ENCODE measurements at regions not wholly inside any gene's neighbourhood (a gene's known extent, or its start where the extent isn't known, plus 50 kb on each side); places are given as distances from the start of the nearest gene placed in this dataset.
"Not testable (repeated sequence)": the region's sequence is repeated elsewhere in the genome, so short reads cannot be mapped to it uniquely, and the experiment has no call there.

- Mint-ChIP-seq H3K27me3 (no peaks in the 10 kb centered on the region), H3K4me3 (no peak overlapping the region), H3K4me1 (peaks cover 0 to 4% (median 0%) of the 10 kb centered on the region in 4 donors), H3K27ac (no peak overlapping the region), H3K36me3 (no peaks in the 10 kb centered on the region), H3K9me3 (peaks cover 0 to 13% (median 8%) of the 10 kb centered on the region in 7 donors)
- Histone ChIP-seq H3K4me1 (ENCODE audit: control insufficient read depth, insufficient read depth, low read length, poor library complexity, severe bottlenecking) (no peaks in the 10 kb centered on the region), H3K4me3 (ENCODE audit: low read depth, low read length) (no peak overlapping the region), H3K9me3 (ENCODE audit: control insufficient read depth in 2 of 2, low read length in 2 of 2) (peaks cover 0 to 5% of the 10 kb centered on the region in 2 experiments), H3K27me3 (ENCODE audit: control insufficient read depth, insufficient read depth, low read length) (no peaks in the 10 kb centered on the region), H3K36me3 (ENCODE audit: control insufficient read depth, insufficient read depth, low read length) (no peaks in the 10 kb centered on the region), H3K27ac (ENCODE audit: insufficient read depth, low read length, poor library complexity, severe bottlenecking) (no peak overlapping the region)
- ATAC-seq (ENCODE audit: low read depth in 2 of 2): no peak
- no peak for DNase-seq
Observed at GRCh38 chr11:98061858-98062257, 958.9 kb upstream of the CNTN5 start.

GRCh38 chr11:98062714-98063113, 958.0 kb upstream of the CNTN5 start:
- no peak overlapping the region for H3K4me3 Mint-ChIP-seq
- H3K4me1 Mint-ChIP-seq: peaks cover 0 to 4% (median 0%) of the 10 kb centered on the region in 4 donors
- no peaks in the 10 kb centered on the region for H3K36me3 Mint-ChIP-seq
- no peaks in the 10 kb centered on the region for H3K36me3 ChIP-seq (ENCODE audit: control insufficient read depth, insufficient read depth, low read length)
- no peaks in the 10 kb centered on the region for H3K27me3 ChIP-seq (ENCODE audit: control insufficient read depth, insufficient read depth, low read length)
- ATAC-seq (ENCODE audit: low read depth in 2 of 2) (no peak), DNase-seq (no peak)
- H3K27me3 Mint-ChIP-seq: peaks cover 4% of the 10 kb centered on the region
- no peaks in the 10 kb centered on the region for H3K4me1 ChIP-seq (ENCODE audit: control insufficient read depth, insufficient read depth, low read length, poor library complexity, severe bottlenecking)
- H3K9me3 ChIP-seq (ENCODE audit: control insufficient read depth in 2 of 2, low read length in 2 of 2): peaks cover 0 to 5% of the 10 kb centered on the region in 2 experiments
- no peak overlapping the region for H3K27ac ChIP-seq (ENCODE audit: insufficient read depth, low read length, poor library complexity, severe bottlenecking)
- H3K9me3 Mint-ChIP-seq: peaks cover 0 to 15% (median 8%) of the 10 kb centered on the region in 7 donors
- no peak overlapping the region for H3K4me3 ChIP-seq (ENCODE audit: low read depth, low read length)
- H3K27ac Mint-ChIP-seq: no peak overlapping the region

- Mint-ChIP-seq H3K9me3 (peaks cover 0 to 16% (median 6%) of the 10 kb centered on the region in 7 donors), H3K36me3 (no peaks in the 10 kb centered on the region), H3K4me1 (peaks cover 0 to 3% (median 0%) of the 10 kb centered on the region in 4 donors), H3K4me3 (no peak overlapping the region), H3K27me3 (peaks cover 4% of the 10 kb centered on the region), H3K27ac (no peak overlapping the region)
- Histone ChIP-seq H3K27ac (ENCODE audit: insufficient read depth, low read length, poor library complexity, severe bottlenecking) (no peak overlapping the region), H3K4me1 (ENCODE audit: control insufficient read depth, insufficient read depth, low read length, poor library complexity, severe bottlenecking) (no peaks in the 10 kb centered on the region), H3K9me3 (ENCODE audit: control insufficient read depth in 2 of 2, low read length in 2 of 2) (peaks cover 0 to 15% of the 10 kb centered on the region in 2 experiments), H3K36me3 (ENCODE audit: control insufficient read depth, insufficient read depth, low read length) (no peaks in the 10 kb centered on the region), H3K27me3 (ENCODE audit: control insufficient read depth, insufficient read depth, low read length) (no peaks in the 10 kb centered on the region), H3K4me3 (ENCODE audit: low read depth, low read length) (no peak overlapping the region)
- DNase-seq (no peak), ATAC-seq (ENCODE audit: low read depth in 2 of 2) (no peak)
Observed at GRCh38 chr11:98068251-98068650, 952.5 kb upstream of the CNTN5 start.

GRCh38 chr11:98069147-98069546, 951.6 kb upstream of the CNTN5 start:
- not testable (repeated sequence) for H3K27me3 Mint-ChIP-seq; H3K27ac ChIP-seq (ENCODE audit: insufficient read depth, low read length, poor library complexity, severe bottlenecking); H3K4me1 ChIP-seq (ENCODE audit: control insufficient read depth, insufficient read depth, low read length, poor library complexity, severe bottlenecking); DNase-seq; H3K4me3 Mint-ChIP-seq; H3K36me3 ChIP-seq (ENCODE audit: control insufficient read depth, insufficient read depth, low read length); H3K27ac Mint-ChIP-seq; ATAC-seq (ENCODE audit: low read depth in 2 of 2); H3K4me1 Mint-ChIP-seq; H3K36me3 Mint-ChIP-seq; H3K4me3 ChIP-seq (ENCODE audit: low read depth, low read length); H3K27me3 ChIP-seq (ENCODE audit: control insufficient read depth, insufficient read depth, low read length)
- H3K9me3 ChIP-seq (ENCODE audit: control insufficient read depth in 2 of 2, low read length in 2 of 2): peaks cover 0 to 15% of the 10 kb centered on the region in 2 experiments
- H3K9me3 Mint-ChIP-seq: peaks cover under 1 to 15% (median 5%) of the 10 kb centered on the region in 7 donors

GRCh38 chr11:98069861-98070260, 950.9 kb upstream of the CNTN5 start:
- Histone ChIP-seq H3K4me3 (ENCODE audit: low read depth, low read length) (no peak overlapping the region), H3K9me3 (ENCODE audit: control insufficient read depth in 2 of 2, low read length in 2 of 2) (peaks cover 0 to 15% of the 10 kb centered on the region in 2 experiments), H3K4me1 (ENCODE audit: control insufficient read depth, insufficient read depth, low read length, poor library complexity, severe bottlenecking) (no peaks in the 10 kb centered on the region), H3K36me3 (ENCODE audit: control insufficient read depth, insufficient read depth, low read length) (no peaks in the 10 kb centered on the region), H3K27ac (ENCODE audit: insufficient read depth, low read length, poor library complexity, severe bottlenecking) (no peak overlapping the region), H3K27me3 (ENCODE audit: control insufficient read depth, insufficient read depth, low read length) (no peaks in the 10 kb centered on the region)
- ATAC-seq (ENCODE audit: low read depth in 2 of 2) (no peak), DNase-seq (no peak)
- H3K36me3 Mint-ChIP-seq: no peaks in the 10 kb centered on the region
- H3K4me1 Mint-ChIP-seq: no peaks in the 10 kb centered on the region
- H3K9me3 Mint-ChIP-seq: peaks cover 3 to 15% (median 6%) of the 10 kb centered on the region in 7 donors
- H3K27me3 Mint-ChIP-seq: peaks cover 4% of the 10 kb centered on the region
- no peak overlapping the region for H3K4me3 Mint-ChIP-seq
- H3K27ac Mint-ChIP-seq: no peak overlapping the region

GRCh38 chr11:98090861-98091505, 929.8 kb upstream of the CNTN5 start:
- no peak for ATAC-seq (ENCODE audit: low read depth in 2 of 2)
- H3K4me3 Mint-ChIP-seq: peak overlapping the region in 1 of 4 donors; percentile 44
- no peaks in the 10 kb centered on the region for H3K36me3 Mint-ChIP-seq

GRCh38 chr11:98099371-98099770, 921.4 kb upstream of the CNTN5 start:
- H3K4me1 ChIP-seq (ENCODE audit: control insufficient read depth, insufficient read depth, low read length, poor library complexity, severe bottlenecking): no peaks in the 10 kb centered on the region
- H3K9me3 ChIP-seq (ENCODE audit: control insufficient read depth in 2 of 2, low read length in 2 of 2): peaks cover 0 to 5% of the 10 kb centered on the region in 2 experiments
- Mint-ChIP-seq H3K4me3 (no peak overlapping the region), H3K9me3 (peaks cover 0 to 18% (median 8%) of the 10 kb centered on the region in 7 donors), H3K4me1 (no peaks in the 10 kb centered on the region), H3K27ac (no peak overlapping the region), H3K36me3 (no peaks in the 10 kb centered on the region), H3K27me3 (no peaks in the 10 kb centered on the region)
- DNase-seq: no peak
- ATAC-seq (ENCODE audit: low read depth in 2 of 2): no peak
- no peak overlapping the region for H3K27ac ChIP-seq (ENCODE audit: insufficient read depth, low read length, poor library complexity, severe bottlenecking)
- H3K27me3 ChIP-seq (ENCODE audit: control insufficient read depth, insufficient read depth, low read length): no peaks in the 10 kb centered on the region
- no peak overlapping the region for H3K4me3 ChIP-seq (ENCODE audit: low read depth, low read length)
- no peaks in the 10 kb centered on the region for H3K36me3 ChIP-seq (ENCODE audit: control insufficient read depth, insufficient read depth, low read length)

More at GRCh38 chr11:98090861-98091505, 929.8 kb upstream of the CNTN5 start:
- Histone ChIP-seq H3K9me3 (ENCODE audit: control insufficient read depth in 2 of 2, low read length in 2 of 2) (no peaks in the 10 kb centered on the region), H3K4me1 (ENCODE audit: control insufficient read depth, insufficient read depth, low read length, poor library complexity, severe bottlenecking) (no peaks in the 10 kb centered on the region), H3K36me3 (ENCODE audit: control insufficient read depth, insufficient read depth, low read length) (no peaks in the 10 kb centered on the region), H3K27me3 (ENCODE audit: control insufficient read depth, insufficient read depth, low read length) (no peaks in the 10 kb centered on the region), H3K27ac (ENCODE audit: insufficient read depth, low read length, poor library complexity, severe bottlenecking) (no peak overlapping the region), H3K4me3 (ENCODE audit: low read depth, low read length) (no peak overlapping the region)
- DNase-seq: no peak
- H3K9me3 Mint-ChIP-seq: peaks cover 6 to 18% (median 11%) of the 10 kb centered on the region in 7 donors
- H3K4me1 Mint-ChIP-seq: no peaks in the 10 kb centered on the region
- H3K27me3 Mint-ChIP-seq: no peaks in the 10 kb centered on the region
- H3K27ac Mint-ChIP-seq: no peak overlapping the region

GRCh38 chr11:98100689-98101088, 920.1 kb upstream of the CNTN5 start:
- no peaks in the 10 kb centered on the region for H3K27me3 Mint-ChIP-seq
- Histone ChIP-seq H3K9me3 (ENCODE audit: control insufficient read depth in 2 of 2, low read length in 2 of 2) (peaks cover 0 to 5% of the 10 kb centered on the region in 2 experiments), H3K27ac (ENCODE audit: insufficient read depth, low read length, poor library complexity, severe bottlenecking) (no peak overlapping the region), H3K4me3 (ENCODE audit: low read depth, low read length) (no peak overlapping the region), H3K27me3 (ENCODE audit: control insufficient read depth, insufficient read depth, low read length) (no peaks in the 10 kb centered on the region), H3K4me1 (ENCODE audit: control insufficient read depth, insufficient read depth, low read length, poor library complexity, severe bottlenecking) (no peaks in the 10 kb centered on the region), H3K36me3 (ENCODE audit: control insufficient read depth, insufficient read depth, low read length) (no peaks in the 10 kb centered on the region)
- no peak overlapping the region for H3K27ac Mint-ChIP-seq
- no peaks in the 10 kb centered on the region for H3K4me1 Mint-ChIP-seq
- peaks cover 0 to 18% (median 7%) of the 10 kb centered on the region in 7 donors for H3K9me3 Mint-ChIP-seq
- no peak for ATAC-seq (ENCODE audit: low read depth in 2 of 2)
- no peak for DNase-seq
- no peaks in the 10 kb centered on the region for H3K36me3 Mint-ChIP-seq
- no peak overlapping the region for H3K4me3 Mint-ChIP-seq
